LoVo (cell line): ENCODE measurements at regions not wholly inside any gene's neighbourhood (a gene's known extent, or its start where the extent isn't known, plus 50 kb on each side); places are given as distances from the start of the nearest gene placed in this dataset.
"Not testable (repeated sequence)": the region's sequence is repeated elsewhere in the genome, so short reads cannot be mapped to it uniquely, and the experiment has no call there.

Experiments used
- DNase-seq: peaks from one replicate; pipeline ENCODE4 v3.0.0-alpha.2; 2016; ENCODE audit warnings: low spot score

- no peak for DNase-seq
Measured at GRCh38 chr16:5215901-5216300, 118.3 kb upstream of the EEF2KMT start.

- no peak for DNase-seq
Measured at GRCh38 chr16:5214466-5214865, 116.9 kb upstream of the EEF2KMT start.

- not testable (repeated sequence) for DNase-seq
Measured at GRCh38 chr16:5212501-5212900, 114.9 kb upstream of the EEF2KMT start.

GRCh38 chr16:5207862-5208498, 110.4 kb upstream of the EEF2KMT start:
- not testable (repeated sequence) for DNase-seq

GRCh38 chr16:5207001-5207523, 109.5 kb upstream of the EEF2KMT start:
- no peak for DNase-seq

- no peak for DNase-seq
Measured at GRCh38 chr16:5206331-5206990, 108.9 kb upstream of the EEF2KMT start.

GRCh38 chr16:5205361-5206040, 107.9 kb upstream of the EEF2KMT start:
- no peak for DNase-seq

- DNase-seq: not testable (repeated sequence)
Measured at GRCh38 chr16:5203675-5204074, 106.1 kb upstream of the EEF2KMT start.

GRCh38 chr16:5200123-5200522, 102.5 kb upstream of the EEF2KMT start:
- no peak for DNase-seq

- no peak for DNase-seq
Measured at GRCh38 chr16:5196204-5196603, 98.6 kb upstream of the EEF2KMT start.

- DNase-seq: no peak
Measured at GRCh38 chr16:5193861-5194260, 96.3 kb upstream of the EEF2KMT start.

- no peak for DNase-seq
Measured at GRCh38 chr16:5188989-5189352, 91.4 kb upstream of the EEF2KMT start.

- no peak for DNase-seq
Measured at GRCh38 chr16:5188318-5188988, 90.9 kb upstream of the EEF2KMT start.

- no peak for DNase-seq
Measured at GRCh38 chr16:5187402-5187952, 89.9 kb upstream of the EEF2KMT start.

- no peak for DNase-seq
Measured at GRCh38 chr16:5186381-5186903, 88.8 kb upstream of the EEF2KMT start.

- no peak for DNase-seq
Measured at GRCh38 chr16:5176505-5176904, 78.9 kb upstream of the EEF2KMT start.

- no peak for DNase-seq
Measured at GRCh38 chr16:5175266-5175665, 77.7 kb upstream of the EEF2KMT start.

- no peak for DNase-seq
Measured at GRCh38 chr16:5166486-5166885, 68.9 kb upstream of the EEF2KMT start.

GRCh38 chr16:5165429-5165828, 67.8 kb upstream of the EEF2KMT start:
- DNase-seq: not testable (repeated sequence)

- DNase-seq: not testable (repeated sequence)
Measured at GRCh38 chr16:5162801-5163200, 65.2 kb upstream of the EEF2KMT start.

- not testable (repeated sequence) for DNase-seq
Measured at GRCh38 chr16:5161888-5162287, 64.3 kb upstream of the EEF2KMT start.

GRCh38 chr16:5160010-5160409, 62.4 kb upstream of the EEF2KMT start:
- not testable (repeated sequence) for DNase-seq
